ENCODE measurements at regions not wholly inside any gene's neighbourhood (a gene's known extent, or its start where the extent isn't known, plus 50 kb on each side); places are given as distances from the start of the nearest gene placed in this dataset.
"Not testable (repeated sequence)": the region's sequence is repeated elsewhere in the genome, so short reads cannot be mapped to it uniquely, and the experiment has no call there.

- CTCF ChIA-PET: not testable (repeated sequence)
These were observed 1389.5 kb upstream of the DEFB115 start for GRCh38 chr20:29868014-29868413.

GRCh38 chr20:29868688-29869087 is 1388.8 kb upstream of the DEFB115 start:
- H3K79me2 ChIP-seq (ENCODE audit: insufficient read depth); H3K9me2 ChIP-seq; POLR2A ChIA-PET; CTCF ChIA-PET; H3F3A ChIP-seq (replicated peaks; ENCODE audit: insufficient read depth); H3K9ac ChIP-seq; H3K36me3 ChIP-seq (replicated peaks in 1 of 2; ENCODE audit: control insufficient read depth in 1 of 2, insufficient read depth in 2 of 2, low read length in 1 of 2); H4K20me1 ChIP-seq (ENCODE audit: insufficient read depth); H3K27me3 ChIP-seq (ENCODE audit: insufficient read depth); H3K4me1 ChIP-seq (ENCODE audit: control insufficient read depth in 1 of 2, insufficient read depth in 2 of 2, low read depth in 1 of 2, low read length in 1 of 2); H3K4me3 ChIP-seq (ENCODE audit: low read depth in 2 of 2, low read length in 1 of 2); DNase-seq; H3K9me3 ChIP-seq; H3K4me2 ChIP-seq; H3K27ac ChIP-seq (ENCODE audit: low read depth in 2 of 2, low read length in 1 of 2); H2AFZ ChIP-seq (ENCODE audit: low read depth): not testable (repeated sequence)
- 3% methylated on average over 4 of the region's 4 CpGs for WGBS (ENCODE audit: low lambda C conversion rate)

More at GRCh38 chr20:29868014-29868413, 1389.5 kb upstream of the DEFB115 start:
- 32% methylated on average over 6 of the region's 6 CpGs for WGBS (ENCODE audit: low lambda C conversion rate)
- POLR2A ChIA-PET; H3K9me2 ChIP-seq; H3K27ac ChIP-seq (ENCODE audit: low read depth in 2 of 2, low read length in 1 of 2); H3K36me3 ChIP-seq (replicated peaks in 1 of 2; ENCODE audit: control insufficient read depth in 1 of 2, insufficient read depth in 2 of 2, low read length in 1 of 2); H2AFZ ChIP-seq (ENCODE audit: low read depth); H3K9me3 ChIP-seq; H3K4me3 ChIP-seq (ENCODE audit: low read depth in 2 of 2, low read length in 1 of 2); H3K9ac ChIP-seq; H4K20me1 ChIP-seq (ENCODE audit: insufficient read depth); H3K4me2 ChIP-seq; H3K27me3 ChIP-seq (ENCODE audit: insufficient read depth); H3K4me1 ChIP-seq (ENCODE audit: control insufficient read depth in 1 of 2, insufficient read depth in 2 of 2, low read depth in 1 of 2, low read length in 1 of 2); H3K79me2 ChIP-seq (ENCODE audit: insufficient read depth); H3F3A ChIP-seq (replicated peaks; ENCODE audit: insufficient read depth); DNase-seq: not testable (repeated sequence)

GRCh38 chr20:29871816-29872215 is 1385.6 kb upstream of the DEFB115 start:
- H3K36me3 ChIP-seq (replicated peaks in 1 of 2; ENCODE audit: control insufficient read depth in 1 of 2, insufficient read depth in 2 of 2, low read length in 1 of 2); H3K4me3 ChIP-seq (ENCODE audit: low read depth in 2 of 2, low read length in 1 of 2); H3K9me2 ChIP-seq; DNase-seq; H3F3A ChIP-seq (replicated peaks; ENCODE audit: insufficient read depth); H3K79me2 ChIP-seq (ENCODE audit: insufficient read depth); H3K9me3 ChIP-seq; H4K20me1 ChIP-seq (ENCODE audit: insufficient read depth); H3K27me3 ChIP-seq (ENCODE audit: insufficient read depth); H2AFZ ChIP-seq (ENCODE audit: low read depth); H3K27ac ChIP-seq (ENCODE audit: low read depth in 2 of 2, low read length in 1 of 2); H3K9ac ChIP-seq; H3K4me1 ChIP-seq (ENCODE audit: control insufficient read depth in 1 of 2, insufficient read depth in 2 of 2, low read depth in 1 of 2, low read length in 1 of 2); POLR2A ChIA-PET; CTCF ChIA-PET; H3K4me2 ChIP-seq: not testable (repeated sequence)
- WGBS (ENCODE audit: low lambda C conversion rate): 45% methylated on average over 2 of the region's 2 CpGs

- H4K20me1 ChIP-seq (ENCODE audit: insufficient read depth): no peaks in the 10 kb centered on the region
- H3K27ac ChIP-seq (ENCODE audit: low read depth in 2 of 2, low read length in 1 of 2): peak overlapping the region in 1 of 2 experiments; percentile 11; a peak in 1 of 4 replicates
- H3K9me2 ChIP-seq: no peaks in the 10 kb centered on the region
- ChIA-PET POLR2A (no interaction called here), CTCF (no interaction called here)
- no peaks in the 10 kb centered on the region for H3K9me3 ChIP-seq
- H3K36me3 ChIP-seq (replicated peaks in 1 of 2; ENCODE audit: control insufficient read depth in 1 of 2, insufficient read depth in 2 of 2, low read length in 1 of 2): no peaks in the 10 kb centered on the region
- H3F3A ChIP-seq (replicated peaks; ENCODE audit: insufficient read depth): no peaks in the 10 kb centered on the region
- H3K4me3 ChIP-seq (ENCODE audit: low read depth in 2 of 2, low read length in 1 of 2): peak overlapping the region in 1 of 2 experiments; percentile 34; a peak in 2 of 4 replicates
- no peak overlapping the region for H3K4me2 ChIP-seq
- H3K79me2 ChIP-seq (ENCODE audit: insufficient read depth): no peaks in the 10 kb centered on the region
- peaks cover 0 to 9% of the 10 kb centered on the region in 2 experiments; a peak in 1 of 4 replicates for H3K4me1 ChIP-seq (ENCODE audit: control insufficient read depth in 1 of 2, insufficient read depth in 2 of 2, low read depth in 1 of 2, low read length in 1 of 2)
- no peaks in the 10 kb centered on the region for H3K27me3 ChIP-seq (ENCODE audit: insufficient read depth)
- 66% methylated on average over 17 of the region's 28 CpGs for WGBS (ENCODE audit: low lambda C conversion rate)
- DNase-seq: peak; percentile 61
- H3K9ac ChIP-seq: no peak overlapping the region
- H2AFZ ChIP-seq (ENCODE audit: low read depth): no peak overlapping the region
- TF ChIP-seq USF2 (IDR thresholded peaks at IDR 0.05; ENCODE audit: borderline replicate concordance, low read depth, low read length) (no peak), GATA2 (CRISPR knock-in tag; IDR thresholded peaks at IDR 0.05) (no peak), MAX (IDR thresholded peaks at IDR 0.05; ENCODE audit: low read depth) (no peak), USF1 (IDR thresholded peaks at IDR 0.05; ENCODE audit: borderline replicate concordance, low read depth) (no peak), EP300 (IDR thresholded peaks at IDR 0.05; ENCODE audit: borderline replicate concordance in 1 of 2, low read depth in 1 of 2, low read length in 1 of 2) (no peak), POLR2AphosphoS5 (IDR thresholded peaks at IDR 0.05; ENCODE audit: low read depth, low read length) (no peak), ELF1 (IDR thresholded peaks at IDR 0.05) (no peak), SIN3A (IDR thresholded peaks at IDR 0.05; ENCODE audit: borderline replicate concordance, low read depth, low read length) (no peak), CTCF (IDR thresholded peaks at IDR 0.05) (no peak), TCF12 (IDR thresholded peaks at IDR 0.05) (no peak), RXRA (IDR thresholded peaks at IDR 0.05; ENCODE audit: borderline replicate concordance, low read depth) (no peak), FOXM1 (IDR thresholded peaks at IDR 0.05; ENCODE audit: low read depth) (no peak), JUND (IDR thresholded peaks at IDR 0.05) (no peak), NFIC (IDR thresholded peaks at IDR 0.05; ENCODE audit: borderline replicate concordance) (no peak), TAF1 (IDR thresholded peaks at IDR 0.05; ENCODE audit: borderline replicate concordance, low read depth, low read length) (no peak), MEF2A (IDR thresholded peaks at IDR 0.05; ENCODE audit: borderline replicate concordance, low read depth) (no peak)
These were observed 1383.5 kb upstream of the DEFB115 start for GRCh38 chr20:29873946-29874345.
